ENCODE measurements at regions not wholly inside any gene's neighbourhood (a gene's known extent, or its start where the extent isn't known, plus 50 kb on each side); places are given as distances from the start of the nearest gene placed in this dataset.

DNA sequence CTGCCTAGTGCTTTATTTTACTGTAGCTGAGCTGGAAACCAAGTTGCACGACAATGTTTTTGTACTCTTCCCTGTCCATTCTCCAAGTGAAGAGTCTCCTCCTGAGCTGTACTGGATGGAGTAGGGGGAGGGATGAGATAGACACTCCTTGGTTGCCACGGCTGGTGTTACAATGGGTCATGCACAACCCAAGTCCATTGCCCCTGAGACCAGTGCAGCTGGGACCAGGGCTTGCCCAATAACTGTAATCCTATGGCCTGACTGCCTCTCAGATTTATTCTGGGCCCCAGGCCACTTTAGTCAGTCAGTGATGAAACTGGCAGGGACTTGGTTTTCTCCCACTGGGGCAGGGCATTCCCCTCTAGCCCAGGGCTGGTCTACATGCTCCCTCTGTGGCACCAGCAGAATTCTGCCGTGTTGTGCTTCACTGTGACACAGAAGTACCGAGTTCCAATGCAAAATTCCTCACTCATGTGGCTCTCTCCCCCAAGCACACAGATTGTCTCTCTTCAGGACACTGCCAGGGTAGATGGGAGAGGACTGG lies 203.3 kb upstream of the PCDH18 start:
- Histone ChIP-seq H4K91ac (ENCODE audit: insufficient read depth, low read depth, low read length) (no peak overlapping the region), H2BK120ac (ENCODE audit: low read depth, low read length) (0 out of 2 replicates have a peak overlapping the region, but pooled peaks have one; percentile 32), H3K27me3 (ENCODE audit: control insufficient read depth, insufficient read depth, low read length) (no peaks in the 10 kb centered on the region), H3K27ac (ENCODE audit: insufficient read depth, low read length) (no peak overlapping the region), H4K8ac (ENCODE audit: low read depth in 2 of 2, low read length in 2 of 2) (no peak overlapping the region), H3K4me2 (ENCODE audit: low read depth, low read length) (no peak overlapping the region), H4K20me1 (ENCODE audit: insufficient read depth, low read length) (no peaks in the 10 kb centered on the region), H3K36me3 (ENCODE audit: control insufficient read depth, insufficient read depth, low read length) (no peaks in the 10 kb centered on the region), H3K14ac (replicated peaks; ENCODE audit: low read depth, low read length) (no peak overlapping the region; the same call in 1 of the 2 replicates), H2AFZ (replicated peaks; ENCODE audit: low read length, poor library complexity) (peak overlapping the region; percentile 51), H2BK15ac (ENCODE audit: low read depth, low read length) (peak overlapping the region; percentile 50; the same call in 1 of the 3 replicates), H3K23ac (ENCODE audit: low read depth, low read length) (no peak overlapping the region), H2BK20ac (ENCODE audit: low read depth, low read length) (0 out of 2 replicates have a peak overlapping the region, but pooled peaks have one; percentile 13), H3K79me1 (ENCODE audit: low read depth in 1 of 2, low read length in 2 of 2) (no peaks in the 10 kb centered on the region), H3K18ac (ENCODE audit: low read depth, low read length) (no peak overlapping the region), H3K4me1 (ENCODE audit: control insufficient read depth, insufficient read depth, low read length) (no peaks in the 10 kb centered on the region), H3K4me3 (ENCODE audit: insufficient read depth, low read depth, low read length) (no peak overlapping the region), H3K56ac (ENCODE audit: extremely low read depth, insufficient read depth, low read length) (no peak overlapping the region), H2AK9ac (replicated peaks; ENCODE audit: low read depth, low read length, poor library complexity) (peak overlapping the region; percentile 24), H3K9ac (ENCODE audit: low read depth, low read length) (no peak overlapping the region), H3K9me1 (ENCODE audit: insufficient read depth, low read length) (0 out of 2 replicates have a peak, but pooled peaks cover 2% of the 10 kb centered on the region), H2AK5ac (ENCODE audit: low read depth, low read length) (no peak overlapping the region), H3K4ac (ENCODE audit: low read depth, low read length) (no peak overlapping the region), H2BK5ac (ENCODE audit: low read depth, low read length, poor library complexity, severe bottlenecking) (no peak overlapping the region), H4K5ac (ENCODE audit: low read depth, low read length) (no peak overlapping the region), H3K9me3 (ENCODE audit: control insufficient read depth, insufficient read depth, low read length) (no peaks in the 10 kb centered on the region)
- BruUV-seq (replicated peaks) = no TSS peak
- dilution Hi-C loops (cut with HindIII; ENCODE audit: low sequenced_read_pairs, unreplicated experiment) = no loop called here
- in situ Hi-C loops (cut with MboI; ENCODE audit: low sequenced_read_pairs) = no loop called here
- no peak for DNase-seq
- ChIA-PET CTCF (no interaction called here), POLR2A (ENCODE audit: unreplicated experiment) (no interaction called here)
- no peak for TF ChIP-seq BHLHE40 (IDR thresholded peaks at IDR 0.05; ENCODE audit: low read depth, low read length)
- no peak for TF ChIP-seq RFX5 (IDR thresholded peaks at IDR 0.05; ENCODE audit: low read depth, low read length)
- TF ChIP-seq CEBPB (IDR thresholded peaks at IDR 0.05; ENCODE audit: low read depth, low read length) = no peak
- no peak for TF ChIP-seq SMC3 (IDR thresholded peaks at IDR 0.05; ENCODE audit: low read depth, low read length)
- TF ChIP-seq MAZ (IDR thresholded peaks at IDR 0.05; ENCODE audit: borderline replicate concordance, low read depth, low read length) = no peak
- TF ChIP-seq CHD1 (IDR thresholded peaks at IDR 0.05; ENCODE audit: low read depth, low read length) = no peak
- WGBS, 2 experiments (ENCODE audit: extremely low coverage in 2 of 2, insufficient read length in 1 of 2) = 60% methylated on average over 1 of the region's 4 CpGs; no CpG with 5 or more reads in 1 of the 2 experiments
- intact Hi-C loops (cut with micrococcal nuclease) = no loop called here
- ATAC-seq (ENCODE audit: low read depth) = no peak

Data from IMR-90 (cell line).